ENCODE measurements at regions not wholly inside any gene's neighbourhood (a gene's known extent, or its start where the extent isn't known, plus 50 kb on each side); places are given as distances from the start of the nearest gene placed in this dataset.

GRCh38 chr18:48459016-48459415 lies 49.8 kb upstream of the ZBTB7C start:
- H3K79me2 ChIP-seq (ENCODE audit: control insufficient read depth, insufficient read depth, low read length): no peaks in the 10 kb centered on the region
- in situ Hi-C loops (cut with MboI) (no loop called here), intact Hi-C loops (cut with micrococcal nuclease) (no loop called here)
- ATAC-seq (no peak), FAIRE-seq (no peak), DNase-seq (ENCODE audit: extremely low read depth in 1 of 4, low spot score in 3 of 4) (no peak)
- ChIA-PET POLR2A (no interaction called here), CTCF (ENCODE audit: low intra/inter-chr PET ratio) (no interaction called here)
- H3K4me1 ChIP-seq (replicated peaks in 1 of 2; ENCODE audit: control insufficient read depth in 2 of 2, insufficient read depth in 2 of 2, low read length in 2 of 2): no peaks in the 10 kb centered on the region
- peaks cover 3 to 32% of the 10 kb centered on the region in 2 experiments; a peak in 4 of 5 replicates for H3K27me3 ChIP-seq (ENCODE audit: control insufficient read depth in 2 of 2, insufficient read depth in 2 of 2, low read length in 2 of 2)
- H3K27ac ChIP-seq (ENCODE audit: extremely low read depth, low read depth, low read length): no peak overlapping the region
- H3K4me3 ChIP-seq: no peak overlapping the region
- H3K36me3 ChIP-seq (ENCODE audit: control insufficient read depth, insufficient read depth, low read length): no peaks in the 10 kb centered on the region
- no peaks in the 10 kb centered on the region for H3K9me3 ChIP-seq (replicated peaks; ENCODE audit: control insufficient read depth, insufficient read depth, low read depth, low read length)
- BruUV-seq (replicated peaks): no TSS peak
- no peak overlapping the region for H3K9ac ChIP-seq (ENCODE audit: insufficient read depth in 1 of 2, low read depth in 2 of 2, low read length in 2 of 2)
- H4K20me1 ChIP-seq (replicated peaks; ENCODE audit: control insufficient read depth, insufficient read depth, low read length): no peaks in the 10 kb centered on the region
- no peaks in the 10 kb centered on the region for H3K9me1 ChIP-seq (ENCODE audit: control insufficient read depth, insufficient read depth, low read length)
- no peak overlapping the region for H3K4me2 ChIP-seq (ENCODE audit: insufficient read depth, low read length)
- no peak overlapping the region for H2AFZ ChIP-seq (ENCODE audit: low read depth, low read length)
- no peak for TF ChIP-seq ZBTB11 (CRISPR knock-in tag; IDR thresholded peaks at IDR 0.05)
- TF ChIP-seq, protein P1, sequence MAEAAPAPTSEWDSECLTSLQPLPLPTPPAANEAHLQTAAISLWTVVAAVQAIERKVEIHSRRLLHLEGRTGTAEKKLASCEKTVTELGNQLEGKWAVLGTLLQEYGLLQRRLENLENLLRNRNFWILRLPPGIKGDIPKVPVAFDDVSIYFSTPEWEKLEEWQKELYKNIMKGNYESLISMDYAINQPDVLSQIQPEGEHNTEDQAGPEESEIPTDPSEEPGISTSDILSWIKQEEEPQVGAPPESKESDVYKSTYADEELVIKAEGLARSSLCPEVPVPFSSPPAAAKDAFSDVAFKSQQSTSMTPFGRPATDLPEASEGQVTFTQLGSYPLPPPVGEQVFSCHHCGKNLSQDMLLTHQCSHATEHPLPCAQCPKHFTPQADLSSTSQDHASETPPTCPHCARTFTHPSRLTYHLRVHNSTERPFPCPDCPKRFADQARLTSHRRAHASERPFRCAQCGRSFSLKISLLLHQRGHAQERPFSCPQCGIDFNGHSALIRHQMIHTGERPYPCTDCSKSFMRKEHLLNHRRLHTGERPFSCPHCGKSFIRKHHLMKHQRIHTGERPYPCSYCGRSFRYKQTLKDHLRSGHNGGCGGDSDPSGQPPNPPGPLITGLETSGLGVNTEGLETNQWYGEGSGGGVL (CRISPR knock-in tag; IDR thresholded peaks at IDR 0.05): no peak
- TF ChIP-seq HDAC3 (IDR thresholded peaks at IDR 0.05; ENCODE audit: borderline replicate concordance, partially characterized antibody): no peak
- TF ChIP-seq EP300 (IDR thresholded peaks at IDR 0.05; ENCODE audit: low read length): no peak
- no peak for TF ChIP-seq MCM7 (IDR thresholded peaks at IDR 0.05)
- TF ChIP-seq ZNF133 (CRISPR knock-in tag; IDR thresholded peaks at IDR 0.05): no peak
- no peak for TF ChIP-seq SRSF7 (optimal IDR thresholded peaks at IDR 0.05; ENCODE audit: low read depth, low read length)
- TF ChIP-seq, protein P2, sequence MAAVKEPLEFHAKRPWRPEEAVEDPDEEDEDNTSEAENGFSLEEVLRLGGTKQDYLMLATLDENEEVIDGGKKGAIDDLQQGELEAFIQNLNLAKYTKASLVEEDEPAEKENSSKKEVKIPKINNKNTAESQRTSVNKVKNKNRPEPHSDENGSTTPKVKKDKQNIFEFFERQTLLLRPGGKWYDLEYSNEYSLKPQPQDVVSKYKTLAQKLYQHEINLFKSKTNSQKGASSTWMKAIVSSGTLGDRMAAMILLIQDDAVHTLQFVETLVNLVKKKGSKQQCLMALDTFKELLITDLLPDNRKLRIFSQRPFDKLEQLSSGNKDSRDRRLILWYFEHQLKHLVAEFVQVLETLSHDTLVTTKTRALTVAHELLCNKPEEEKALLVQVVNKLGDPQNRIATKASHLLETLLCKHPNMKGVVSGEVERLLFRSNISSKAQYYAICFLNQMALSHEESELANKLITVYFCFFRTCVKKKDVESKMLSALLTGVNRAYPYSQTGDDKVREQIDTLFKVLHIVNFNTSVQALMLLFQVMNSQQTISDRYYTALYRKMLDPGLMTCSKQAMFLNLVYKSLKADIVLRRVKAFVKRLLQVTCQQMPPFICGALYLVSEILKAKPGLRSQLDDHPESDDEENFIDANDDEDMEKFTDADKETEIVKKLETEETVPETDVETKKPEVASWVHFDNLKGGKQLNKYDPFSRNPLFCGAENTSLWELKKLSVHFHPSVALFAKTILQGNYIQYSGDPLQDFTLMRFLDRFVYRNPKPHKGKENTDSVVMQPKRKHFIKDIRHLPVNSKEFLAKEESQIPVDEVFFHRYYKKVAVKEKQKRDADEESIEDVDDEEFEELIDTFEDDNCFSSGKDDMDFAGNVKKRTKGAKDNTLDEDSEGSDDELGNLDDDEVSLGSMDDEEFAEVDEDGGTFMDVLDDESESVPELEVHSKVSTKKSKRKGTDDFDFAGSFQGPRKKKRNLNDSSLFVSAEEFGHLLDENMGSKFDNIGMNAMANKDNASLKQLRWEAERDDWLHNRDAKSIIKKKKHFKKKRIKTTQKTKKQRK (IDR thresholded peaks at IDR 0.05; ENCODE audit: borderline replicate concordance, low read depth, low read length): no peak
- no peak for TF ChIP-seq CHD2 (IDR thresholded peaks at IDR 0.05; ENCODE audit: low read depth, low read length)
- no peak for TF ChIP-seq ZNF740 (CRISPR knock-in tag; IDR thresholded peaks at IDR 0.05)
- no peak for TF ChIP-seq ZNF740 (tag; IDR thresholded peaks at IDR 0.05)
- TF ChIP-seq ZZZ3 (IDR thresholded peaks at IDR 0.05): no peak
- no peak for TF ChIP-seq TFAM (CRISPR knock-in tag; conservative IDR thresholded peaks at IDR 0.05)

Data from K562 (cell line).